ENCODE measurements at regions not wholly inside any gene's neighbourhood (a gene's known extent, or its start where the extent isn't known, plus 50 kb on each side); places are given as distances from the start of the nearest gene placed in this dataset.

GRCh38 chr3:109640146-109640652 is 302.9 kb upstream of the DPPA4 start:
- intact Hi-C loops (cut with micrococcal nuclease) = no loop called here
- H3K36me3 ChIP-seq = no peaks in the 10 kb centered on the region
- no peak for DNase-seq
- H3K27ac ChIP-seq (replicated peaks) = no peak overlapping the region
- no peaks in the 10 kb centered on the region for H3K9me3 ChIP-seq (replicated peaks)
- TF ChIP-seq CTCF (IDR thresholded peaks at IDR 0.05; ENCODE audit: borderline replicate concordance) = no peak
- no peaks in the 10 kb centered on the region for H3K4me1 ChIP-seq
- H3K4me3 ChIP-seq = no peak overlapping the region
- no peaks in the 10 kb centered on the region for H3K27me3 ChIP-seq (ENCODE audit: low read depth)

- Histone ChIP-seq H3K4me1 (no peaks in the 10 kb centered on the region), H3K27me3 (ENCODE audit: low read depth) (no peaks in the 10 kb centered on the region), H3K27ac (replicated peaks) (no peak overlapping the region), H3K9me3 (replicated peaks) (no peaks in the 10 kb centered on the region), H3K4me3 (no peak overlapping the region), H3K36me3 (no peaks in the 10 kb centered on the region)
- no peak for DNase-seq
- no peak for TF ChIP-seq CTCF (IDR thresholded peaks at IDR 0.05; ENCODE audit: borderline replicate concordance)
- intact Hi-C loops (cut with micrococcal nuclease) = no loop called here
Observed at GRCh38 chr3:109642025-109642424, 304.7 kb upstream of the DPPA4 start.

DNA sequence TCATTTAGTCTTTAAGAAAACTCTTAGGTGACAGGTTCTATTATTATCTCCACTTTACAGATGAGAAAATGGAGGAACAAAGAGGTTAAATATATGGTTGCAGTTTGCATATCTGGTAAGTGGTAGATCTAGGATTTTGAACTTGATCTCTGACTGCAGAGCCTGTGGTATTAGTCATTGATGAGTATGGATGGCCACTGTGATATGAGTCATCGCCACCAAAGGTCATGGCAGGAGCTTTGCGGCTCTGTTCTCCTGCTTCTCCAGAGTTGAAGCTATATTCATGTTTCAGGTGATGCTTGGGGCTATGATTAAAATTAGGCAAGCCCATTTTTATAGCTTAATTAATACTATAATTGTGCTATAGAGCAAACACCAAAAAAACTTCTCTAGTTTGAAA is 306.2 kb upstream of the DPPA4 start:
- H3K36me3 ChIP-seq = no peaks in the 10 kb centered on the region

DNA sequence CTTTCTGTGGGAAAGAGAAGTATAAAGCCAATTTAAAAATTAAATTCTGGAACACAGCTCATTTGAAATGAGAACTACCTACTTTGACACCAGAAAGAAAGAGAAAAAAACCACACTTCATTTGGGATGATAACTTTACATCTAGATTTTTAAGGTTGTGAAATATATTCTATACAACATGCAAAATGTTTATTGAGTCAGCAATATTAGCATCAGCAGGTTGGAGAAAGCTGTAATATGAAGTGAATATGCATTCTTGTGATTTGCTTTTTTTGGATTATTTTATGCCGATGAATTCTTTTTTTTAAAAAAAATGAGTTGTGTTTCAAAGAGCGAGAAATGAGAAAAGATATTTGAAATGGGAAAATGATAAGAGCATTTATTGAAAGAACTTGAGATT is 307.0 kb upstream of the DPPA4 start:
- Histone ChIP-seq H3K4me3 (no peak overlapping the region), H3K4me1 (no peaks in the 10 kb centered on the region), H3K9me3 (replicated peaks) (no peaks in the 10 kb centered on the region), H3K27ac (replicated peaks) (no peak overlapping the region), H3K27me3 (ENCODE audit: low read depth) (no peaks in the 10 kb centered on the region), H3K36me3 (no peaks in the 10 kb centered on the region)
- intact Hi-C loops (cut with micrococcal nuclease) = no loop called here
- no peak for DNase-seq
- TF ChIP-seq CTCF (IDR thresholded peaks at IDR 0.05; ENCODE audit: borderline replicate concordance) = no peak

More for the DNA sequence above, 306.2 kb upstream of the DPPA4 start:
- no peak for TF ChIP-seq CTCF (IDR thresholded peaks at IDR 0.05; ENCODE audit: borderline replicate concordance)
- DNase-seq = no peak
- intact Hi-C loops (cut with micrococcal nuclease) = no loop called here
- H3K4me1 ChIP-seq = no peaks in the 10 kb centered on the region
- no peaks in the 10 kb centered on the region for H3K27me3 ChIP-seq (ENCODE audit: low read depth)
- no peaks in the 10 kb centered on the region for H3K9me3 ChIP-seq (replicated peaks)
- no peak overlapping the region for H3K27ac ChIP-seq (replicated peaks)
- H3K4me3 ChIP-seq = no peak overlapping the region

- H3K36me3 ChIP-seq = no peaks in the 10 kb centered on the region
- no peak for DNase-seq
- no peaks in the 10 kb centered on the region for H3K27me3 ChIP-seq (ENCODE audit: low read depth)
- no peaks in the 10 kb centered on the region for H3K4me1 ChIP-seq
- H3K27ac ChIP-seq (replicated peaks) = no peak overlapping the region
- H3K9me3 ChIP-seq (replicated peaks) = peaks cover 2% of the 10 kb centered on the region
- TF ChIP-seq CTCF (IDR thresholded peaks at IDR 0.05; ENCODE audit: borderline replicate concordance) = no peak
- intact Hi-C loops (cut with micrococcal nuclease) = no loop called here
- no peak overlapping the region for H3K4me3 ChIP-seq
Observed at GRCh38 chr3:109644746-109645145, 307.4 kb upstream of the DPPA4 start.

DNA sequence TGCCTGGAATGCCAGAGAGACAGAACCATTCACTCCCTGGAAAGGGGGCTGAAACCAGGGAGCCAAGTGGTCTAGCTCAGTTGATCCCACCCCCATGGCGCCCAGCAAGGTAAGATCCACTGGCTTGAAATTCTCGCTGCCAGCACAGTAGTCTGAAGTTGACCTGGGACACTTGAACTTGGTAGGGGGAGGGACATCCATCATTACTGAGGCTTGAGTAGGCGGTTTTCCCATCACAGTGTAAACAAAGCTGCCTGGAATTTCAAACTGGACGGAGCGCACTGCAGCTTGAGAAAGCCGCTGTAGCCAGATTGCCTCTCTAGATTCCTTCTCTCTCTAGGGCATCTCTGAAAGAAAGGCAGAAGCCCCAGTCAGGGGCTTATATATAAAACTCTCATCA is 310.7 kb upstream of the DPPA4 start:
- Histone ChIP-seq H3K27ac (replicated peaks) (no peak overlapping the region), H3K27me3 (ENCODE audit: low read depth) (no peaks in the 10 kb centered on the region), H3K36me3 (no peaks in the 10 kb centered on the region), H3K4me3 (no peak overlapping the region), H3K9me3 (replicated peaks) (peaks cover 26% of the 10 kb centered on the region), H3K4me1 (no peaks in the 10 kb centered on the region)
- intact Hi-C loops (cut with micrococcal nuclease) = no loop called here
- no peak for TF ChIP-seq CTCF (IDR thresholded peaks at IDR 0.05; ENCODE audit: borderline replicate concordance)
- no peak for DNase-seq
